ENCODE measurements at regions not wholly inside any gene's neighbourhood (a gene's known extent, or its start where the extent isn't known, plus 50 kb on each side); places are given as distances from the start of the nearest gene placed in this dataset.

- TF ChIP-seq CTCF (IDR thresholded peaks at IDR 0.05; ENCODE audit: unreplicated experiment in 3 of 3): no peak
- Mint-ChIP-seq H3K27me3 (ENCODE audit: low read depth) (peaks cover 9% of the 10 kb centered on the region), H3K27ac (no peak overlapping the region), H3K36me3 (ENCODE audit: low read depth) (no peaks in the 10 kb centered on the region), H3K4me1 (no peaks in the 10 kb centered on the region), H3K9me3 (no peaks in the 10 kb centered on the region), H3K4me3 (no peak overlapping the region)
These were observed 443.8 kb downstream of the MED13L start for GRCh38 chr12:115833704-115834103.

- Mint-ChIP-seq H3K9me3 (peaks cover 5% of the 10 kb centered on the region), H3K27me3 (ENCODE audit: low read depth) (peaks cover 5% of the 10 kb centered on the region)
These were observed 446.9 kb downstream of the MED13L start for GRCh38 chr12:115830633-115831032.

GRCh38 chr12:115830070-115830469 lies 447.4 kb downstream of the MED13L start:
- peaks cover 5% of the 10 kb centered on the region for H3K9me3 Mint-ChIP-seq
- H3K4me1 Mint-ChIP-seq: no peaks in the 10 kb centered on the region
- no peak for TF ChIP-seq CTCF (IDR thresholded peaks at IDR 0.05; ENCODE audit: unreplicated experiment in 3 of 3)
- peaks cover 5% of the 10 kb centered on the region for H3K27me3 Mint-ChIP-seq (ENCODE audit: low read depth)
- no peak overlapping the region for H3K27ac Mint-ChIP-seq
- H3K4me3 Mint-ChIP-seq: no peak overlapping the region
- no peaks in the 10 kb centered on the region for H3K36me3 Mint-ChIP-seq (ENCODE audit: low read depth)

More at GRCh38 chr12:115830633-115831032, 446.9 kb downstream of the MED13L start:
- Mint-ChIP-seq H3K27ac (no peak overlapping the region), H3K4me3 (no peak overlapping the region), H3K36me3 (ENCODE audit: low read depth) (no peaks in the 10 kb centered on the region), H3K4me1 (no peaks in the 10 kb centered on the region)
- TF ChIP-seq CTCF (IDR thresholded peaks at IDR 0.05; ENCODE audit: unreplicated experiment in 3 of 3): no peak

- Mint-ChIP-seq H3K4me1 (peaks cover 7% of the 10 kb centered on the region), H3K9me3 (peaks cover 11% of the 10 kb centered on the region), H3K27me3 (ENCODE audit: low read depth) (peaks cover 5% of the 10 kb centered on the region), H3K4me3 (no peak overlapping the region), H3K36me3 (ENCODE audit: low read depth) (no peaks in the 10 kb centered on the region), H3K27ac (no peak overlapping the region)
- no peak for TF ChIP-seq CTCF (IDR thresholded peaks at IDR 0.05; ENCODE audit: unreplicated experiment in 3 of 3)
These were observed 449.3 kb downstream of the MED13L start for GRCh38 chr12:115828168-115828567.

GRCh38 chr12:115824936-115825602 lies 452.4 kb downstream of the MED13L start:
- no peak overlapping the region for H3K27ac Mint-ChIP-seq
- H3K36me3 Mint-ChIP-seq (ENCODE audit: low read depth): no peaks in the 10 kb centered on the region
- TF ChIP-seq CTCF (IDR thresholded peaks at IDR 0.05; ENCODE audit: unreplicated experiment in 3 of 3): no peak
- H3K4me1 Mint-ChIP-seq: peaks cover 7% of the 10 kb centered on the region
- H3K9me3 Mint-ChIP-seq: peaks cover 11% of the 10 kb centered on the region
- H3K27me3 Mint-ChIP-seq (ENCODE audit: low read depth): peaks cover 5% of the 10 kb centered on the region
- H3K4me3 Mint-ChIP-seq: no peak overlapping the region

GRCh38 chr12:115823635-115824034 lies 453.9 kb downstream of the MED13L start:
- H3K9me3 Mint-ChIP-seq: peaks cover 11% of the 10 kb centered on the region
- H3K27me3 Mint-ChIP-seq (ENCODE audit: low read depth): peaks cover 9% of the 10 kb centered on the region
- no peaks in the 10 kb centered on the region for H3K36me3 Mint-ChIP-seq (ENCODE audit: low read depth)
- H3K27ac Mint-ChIP-seq: peak overlapping the region in 2 of 3 experiments; percentile 2 to 10
- no peak for TF ChIP-seq CTCF (IDR thresholded peaks at IDR 0.05; ENCODE audit: unreplicated experiment in 3 of 3)
- peaks cover 7% of the 10 kb centered on the region for H3K4me1 Mint-ChIP-seq
- H3K4me3 Mint-ChIP-seq: no peak overlapping the region
